NCI-H82 treated with DMSO at 0.1 percent for 48 hours (cell line): ENCODE measurements at regions not wholly inside any gene's neighbourhood (a gene's known extent, or its start where the extent isn't known, plus 50 kb on each side); places are given as distances from the start of the nearest gene placed in this dataset.
A peak's percentile ranks its signal among the peaks of the same experiment; 100 is the strongest.

Experiments used
- DNase-seq: peaks from one replicate; lab custom pipeline; 2025; ENCODE audit not compliant: unreplicated experiment; lab: John Stamatoyannopoulos, UW

- DNase-seq = no peak
Measured at GRCh38 chr16:54526087-54526486, 239.5 kb upstream of the IRX3 start.

GRCh38 chr16:54525104-54525503, 238.5 kb upstream of the IRX3 start:
- no peak for DNase-seq

- no peak for DNase-seq
Measured at GRCh38 chr16:54522584-54522983, 236.0 kb upstream of the IRX3 start.

- DNase-seq = no peak
Measured at GRCh38 chr16:54521327-54521726, 234.7 kb upstream of the IRX3 start.

GRCh38 chr16:54519161-54519695, 232.6 kb upstream of the IRX3 start:
- DNase-seq = no peak

- DNase-seq = no peak
Measured at GRCh38 chr16:54517181-54517580, 230.6 kb upstream of the IRX3 start.

GRCh38 chr16:54512467-54512995, 225.9 kb upstream of the IRX3 start:
- DNase-seq = no peak

GRCh38 chr16:54511222-54511731, 224.7 kb upstream of the IRX3 start:
- no peak for DNase-seq

- DNase-seq = no peak
Measured at GRCh38 chr16:54510685-54511221, 224.2 kb upstream of the IRX3 start.

GRCh38 chr16:54509456-54509855, 222.9 kb upstream of the IRX3 start:
- DNase-seq = no peak

- no peak for DNase-seq
Measured at GRCh38 chr16:54508351-54508750, 221.8 kb upstream of the IRX3 start.

GRCh38 chr16:54506741-54507500, 220.3 kb upstream of the IRX3 start:
- no peak for DNase-seq

GRCh38 chr16:54506214-54506580, 219.6 kb upstream of the IRX3 start:
- DNase-seq = no peak

GRCh38 chr16:54505549-54506213, 219.1 kb upstream of the IRX3 start:
- no peak for DNase-seq

GRCh38 chr16:54504372-54504771, 217.8 kb upstream of the IRX3 start:
- no peak for DNase-seq

- DNase-seq = no peak
Measured at GRCh38 chr16:54503856-54504219, 217.3 kb upstream of the IRX3 start.

- peak; percentile 39 for DNase-seq
Measured at GRCh38 chr16:54503011-54503855, 216.6 kb upstream of the IRX3 start.

GRCh38 chr16:54501797-54502196, 215.2 kb upstream of the IRX3 start:
- DNase-seq = no peak

- DNase-seq = no peak
Measured at GRCh38 chr16:54493594-54493993, 207.0 kb upstream of the IRX3 start.

- no peak for DNase-seq
Measured at GRCh38 chr16:54493061-54493460, 206.5 kb upstream of the IRX3 start.

GRCh38 chr16:54490112-54490488, 203.5 kb upstream of the IRX3 start:
- no peak for DNase-seq
